IPS-18c (cell line): ENCODE measurements at regions not wholly inside any gene's neighbourhood (a gene's known extent, or its start where the extent isn't known, plus 50 kb on each side); places are given as distances from the start of the nearest gene placed in this dataset.

ENCODE experiments used
- H3K4me3 ChIP-seq: 2 replicates; pipeline ENCODE4 v1.7.0; 2013; ENCODE audit warnings: low read depth, mild to moderate bottlenecking, low read length, moderate library complexity; ENCODE audit not compliant: insufficient read depth
- H3K9me3 ChIP-seq: one replicate; pipeline ENCODE4 v1.6.1; 2013; ENCODE audit warnings: mild to moderate bottlenecking, low read length, moderate library complexity; ENCODE audit not compliant: control insufficient read depth, insufficient read depth

GRCh38 chr7:125573126-125573525 lies 643.5 kb upstream of the POT1 start:
- Histone ChIP-seq H3K9me3 (no peaks in the 10 kb centered on the region), H3K4me3 (no peak overlapping the region)

- Histone ChIP-seq H3K9me3 (no peaks in the 10 kb centered on the region), H3K4me3 (no peak overlapping the region)
Observed at GRCh38 chr7:125572414-125572813, 642.8 kb upstream of the POT1 start.

- Histone ChIP-seq H3K9me3 (no peaks in the 10 kb centered on the region), H3K4me3 (no peak overlapping the region)
Observed at GRCh38 chr7:125568799-125569198, 639.2 kb upstream of the POT1 start.

GRCh38 chr7:125567686-125568085 lies 638.1 kb upstream of the POT1 start:
- no peaks in the 10 kb centered on the region for H3K9me3 ChIP-seq
- no peak overlapping the region for H3K4me3 ChIP-seq

GRCh38 chr7:125563964-125564529 lies 634.4 kb upstream of the POT1 start:
- H3K9me3 ChIP-seq: no peaks in the 10 kb centered on the region
- H3K4me3 ChIP-seq: no peak overlapping the region

- Histone ChIP-seq H3K4me3 (no peak overlapping the region), H3K9me3 (no peaks in the 10 kb centered on the region)
Observed at GRCh38 chr7:125563557-125563956, 633.9 kb upstream of the POT1 start.

GRCh38 chr7:125561006-125561405 lies 631.4 kb upstream of the POT1 start:
- H3K4me3 ChIP-seq: no peak overlapping the region
- no peaks in the 10 kb centered on the region for H3K9me3 ChIP-seq

- Histone ChIP-seq H3K9me3 (no peaks in the 10 kb centered on the region), H3K4me3 (no peak overlapping the region)
Observed at GRCh38 chr7:125559921-125560320, 630.3 kb upstream of the POT1 start.

- Histone ChIP-seq H3K4me3 (no peak overlapping the region), H3K9me3 (no peaks in the 10 kb centered on the region)
Observed at GRCh38 chr7:125555916-125556315, 626.3 kb upstream of the POT1 start.

- Histone ChIP-seq H3K4me3 (no peak overlapping the region), H3K9me3 (no peaks in the 10 kb centered on the region)
Observed at GRCh38 chr7:125551008-125551407, 621.4 kb upstream of the POT1 start.

- no peaks in the 10 kb centered on the region for H3K9me3 ChIP-seq
- no peak overlapping the region for H3K4me3 ChIP-seq
Observed at GRCh38 chr7:125547505-125547904, 617.9 kb upstream of the POT1 start.

- Histone ChIP-seq H3K4me3 (no peak overlapping the region), H3K9me3 (no peaks in the 10 kb centered on the region)
Observed at GRCh38 chr7:125530553-125530952, 600.9 kb upstream of the POT1 start.

GRCh38 chr7:125529249-125529648 lies 599.6 kb upstream of the POT1 start:
- Histone ChIP-seq H3K9me3 (no peaks in the 10 kb centered on the region), H3K4me3 (no peak overlapping the region)

- Histone ChIP-seq H3K4me3 (no peak overlapping the region), H3K9me3 (no peaks in the 10 kb centered on the region)
Observed at GRCh38 chr7:125526958-125527357, 597.3 kb upstream of the POT1 start.

- Histone ChIP-seq H3K4me3 (no peak overlapping the region), H3K9me3 (no peaks in the 10 kb centered on the region)
Observed at GRCh38 chr7:125526092-125526491, 596.5 kb upstream of the POT1 start.

- no peaks in the 10 kb centered on the region for H3K9me3 ChIP-seq
- H3K4me3 ChIP-seq: no peak overlapping the region
Observed at GRCh38 chr7:125516194-125516593, 586.6 kb upstream of the POT1 start.

- H3K4me3 ChIP-seq: no peak overlapping the region
- H3K9me3 ChIP-seq: no peaks in the 10 kb centered on the region
Observed at GRCh38 chr7:125512373-125512772, 582.7 kb upstream of the POT1 start.

- Histone ChIP-seq H3K9me3 (no peaks in the 10 kb centered on the region), H3K4me3 (no peak overlapping the region)
Observed at GRCh38 chr7:125511310-125511709, 581.7 kb upstream of the POT1 start.

GRCh38 chr7:125506331-125506730 lies 576.7 kb upstream of the POT1 start:
- H3K9me3 ChIP-seq: no peaks in the 10 kb centered on the region
- H3K4me3 ChIP-seq: no peak overlapping the region
